HEK293 (cell line): ENCODE measurements at regions not wholly inside any gene's neighbourhood (a gene's known extent, or its start where the extent isn't known, plus 50 kb on each side); places are given as distances from the start of the nearest gene placed in this dataset.

ENCODE experiments used
- CTCF ChIA-PET: fragments of 350-600 bp; formaldehyde crosslinking; extraction: SDS; loops from one replicate; lab custom pipeline; 2021; ENCODE audit warnings: antibody characterized with exemption; lab: Yijun Ruan, JAX
- POLR2A ChIA-PET: fragments of 300-600 bp; formaldehyde crosslinking; extraction: SDS; loops from one replicate; lab custom pipeline; 2020; ENCODE audit warnings: antibody characterized with exemption, inconsistent platforms; lab: Yijun Ruan, JAX
- H3K27ac ChIP-seq: fragments of 200-500 bp; sonication (Bioruptor generic); 2 replicates; pipeline ENCODE4 v1.5.1; 2014; ENCODE audit warnings: low read depth, low read length, control low read depth, inconsistent platforms; ENCODE audit errors: extremely low read depth
- H3K36me3 ChIP-seq, 2 experiments: fragments of 200-500 bp in 1 of 2; sonication (Bioruptor generic) in 1 of 2; 1 replicate in 1 of 2; 2 replicates in 1 of 2; pipeline ENCODE4 v1.5.1; 2014 to 2017; ENCODE audit warnings: inconsistent platforms in 2 of 2, low read length in 2 of 2; ENCODE audit not compliant: control insufficient read depth in 2 of 2, insufficient read depth in 1 of 2
- H3K4me1 ChIP-seq: fragments of 200-500 bp; sonication (Bioruptor generic); 2 replicates; pipeline ENCODE4 v1.5.1; 2014; ENCODE audit warnings: mild to moderate bottlenecking, low read length, inconsistent platforms; ENCODE audit not compliant: control insufficient read depth, insufficient read depth
- H3K4me3 ChIP-seq: 2 replicates; pipeline ENCODE4 v1.5.1; 2011; ENCODE audit warnings: low read depth, mild to moderate bottlenecking, control low read depth, low read length, moderate library complexity
- H3K9me3 ChIP-seq: fragments of 200-500 bp; sonication (Bioruptor generic); 2 replicates; pipeline ENCODE4 v1.5.1; 2014; ENCODE audit warnings: low read depth, low read length, inconsistent platforms; ENCODE audit not compliant: control insufficient read depth, insufficient read depth
- OSR2 ChIP-seq: fragments of 450-650 bp; formaldehyde crosslinking; IDR thresholded peaks from 2 replicates; pipeline ENCODE4 v1.5.1; 2016; ENCODE audit warnings: missing biosample characterization, missing genetic modification characterization
- RBAK ChIP-seq: fragments of 450-650 bp; formaldehyde crosslinking; IDR thresholded peaks from 2 replicates; pipeline ENCODE4 v1.5.1; 2016; ENCODE audit warnings: missing biosample characterization, missing genetic modification characterization
- SCRT2 ChIP-seq: fragments of 450-650 bp; formaldehyde crosslinking; IDR thresholded peaks from 2 replicates; pipeline ENCODE4 v1.5.1; 2016; ENCODE audit warnings: missing biosample characterization, missing genetic modification characterization
- SETDB1 ChIP-seq: IDR thresholded peaks from one replicate; pipeline ENCODE4 v1.6.1; 2017; ENCODE audit warnings: mild to moderate bottlenecking, low read length, moderate library complexity, mixed read lengths; ENCODE audit not compliant: insufficient read length
- YY2 ChIP-seq: fragments of 450-650 bp; formaldehyde crosslinking; IDR thresholded peaks from 2 replicates; pipeline ENCODE4 v1.5.1; 2016; ENCODE audit warnings: missing biosample characterization, missing genetic modification characterization
- ZBTB7A ChIP-seq: fragments of 450-650 bp; formaldehyde crosslinking; IDR thresholded peaks from 2 replicates; pipeline ENCODE4 v1.5.1; 2016; ENCODE audit warnings: low read depth, missing biosample characterization, missing genetic modification characterization
- ZEB2 ChIP-seq: fragments of 450-650 bp; formaldehyde crosslinking; IDR thresholded peaks from 2 replicates; pipeline ENCODE4 v1.5.1; 2016; ENCODE audit warnings: missing biosample characterization, missing genetic modification characterization
- ZFP3 ChIP-seq: fragments of 450-650 bp; formaldehyde crosslinking; IDR thresholded peaks from 2 replicates; pipeline ENCODE4 v1.5.1; 2016; ENCODE audit warnings: low read depth, missing biosample characterization, missing genetic modification characterization
- ZNF133 ChIP-seq: fragments of 450-650 bp; formaldehyde crosslinking; IDR thresholded peaks from 2 replicates; pipeline ENCODE4 v1.5.1; 2016; ENCODE audit warnings: missing biosample characterization, missing genetic modification characterization
- ZNF138 ChIP-seq: fragments of 450-650 bp; formaldehyde crosslinking; IDR thresholded peaks from 2 replicates; pipeline ENCODE4 v1.5.1; 2016; ENCODE audit warnings: missing biosample characterization, missing genetic modification characterization, borderline replicate concordance
- ZNF18 ChIP-seq: fragments of 450-650 bp; formaldehyde crosslinking; IDR thresholded peaks from 2 replicates; pipeline ENCODE4 v1.5.1; 2016; ENCODE audit warnings: missing biosample characterization, missing genetic modification characterization
- ZNF23 ChIP-seq: fragments of 450-650 bp; formaldehyde crosslinking; IDR thresholded peaks from 2 replicates; pipeline ENCODE4 v1.5.1; 2016; ENCODE audit warnings: missing biosample characterization, missing genetic modification characterization, borderline replicate concordance
- ZNF530 ChIP-seq: fragments of 450-650 bp; formaldehyde crosslinking; IDR thresholded peaks from 2 replicates; pipeline ENCODE4 v1.5.1; 2016; ENCODE audit warnings: low read depth, missing biosample characterization, missing genetic modification characterization
- ZNF549 ChIP-seq: fragments of 450-650 bp; IDR thresholded peaks from 2 replicates; pipeline ENCODE4 v1.5.1; 2018; ENCODE audit warnings: missing biosample characterization, missing genetic modification characterization, mild to moderate bottlenecking, inconsistent platforms, moderate library complexity
- ZNF560 ChIP-seq: fragments of 450-650 bp; formaldehyde crosslinking; IDR thresholded peaks from 2 replicates; pipeline ENCODE4 v1.5.1; 2017; ENCODE audit warnings: missing biosample characterization, missing genetic modification characterization, borderline replicate concordance
- ZNF645 ChIP-seq: fragments of 450-650 bp; formaldehyde crosslinking; IDR thresholded peaks from 2 replicates; pipeline ENCODE4; 2016; ENCODE audit warnings: missing biosample characterization, missing genetic modification characterization
- ZNF701 ChIP-seq: fragments of 450-650 bp; formaldehyde crosslinking; IDR thresholded peaks from 2 replicates; pipeline ENCODE4 v1.5.1; 2016; ENCODE audit warnings: missing biosample characterization, missing genetic modification characterization
- ZNF776 ChIP-seq: fragments of 450-650 bp; formaldehyde crosslinking; IDR thresholded peaks from 2 replicates; pipeline ENCODE4 v1.5.0; 2017; ENCODE audit warnings: missing biosample characterization, missing genetic modification characterization, borderline replicate concordance
- ZNF830 ChIP-seq: fragments of 450-650 bp; IDR thresholded peaks from 2 replicates; pipeline ENCODE4 v1.5.0; 2018; ENCODE audit warnings: missing biosample characterization, missing genetic modification characterization, low read depth, mild to moderate bottlenecking, moderate library complexity
- TF ChIP-seq, protein P1 (sequence below): fragments of 450-650 bp; formaldehyde crosslinking; IDR thresholded peaks from 2 replicates; pipeline ENCODE4 v1.5.1; 2016; ENCODE audit warnings: missing biosample characterization, missing genetic modification characterization
- TF ChIP-seq, protein P2 (sequence below): fragments of 450-650 bp; formaldehyde crosslinking; conservative IDR thresholded peaks from 2 replicates; pipeline ENCODE4 v1.5.1; 2016; ENCODE audit warnings: low read depth, missing biosample characterization, missing genetic modification characterization
- TF ChIP-seq, protein P3 (sequence below): fragments of 450-650 bp; IDR thresholded peaks from 2 replicates; pipeline ENCODE4 v1.5.1; 2018; ENCODE audit warnings: missing biosample characterization, missing genetic modification characterization
- TF ChIP-seq, protein P4 (sequence below): fragments of 450-650 bp; formaldehyde crosslinking; IDR thresholded peaks from 2 replicates; pipeline ENCODE4 v1.5.1; 2017; ENCODE audit warnings: missing biosample characterization, mild to moderate bottlenecking, missing genetic modification characterization, moderate library complexity
- TF ChIP-seq, protein P5 (sequence below): fragments of 450-650 bp; formaldehyde crosslinking; IDR thresholded peaks from 2 replicates; pipeline ENCODE4 v1.5.1; 2016; ENCODE audit warnings: missing biosample characterization, missing genetic modification characterization

DNA sequence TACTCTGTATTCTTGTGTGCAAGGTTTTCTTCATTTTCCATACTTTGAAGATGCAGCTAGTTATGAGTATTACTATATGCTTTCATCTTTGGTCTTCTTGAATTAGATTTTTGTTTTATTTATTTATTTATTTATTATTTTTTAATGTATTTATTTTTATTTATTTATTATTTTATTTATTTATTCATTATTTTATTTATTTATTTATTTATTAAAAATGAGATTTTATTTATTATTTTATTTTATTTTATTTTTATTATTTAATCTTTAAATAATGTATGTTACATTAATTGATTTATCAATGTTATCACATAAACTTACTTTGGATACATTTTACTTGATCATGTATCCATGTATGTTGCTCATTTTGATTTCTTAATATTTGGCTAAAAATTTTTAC lies 132.3 kb upstream of the GALNT13 start:
- no peak overlapping the region for H3K27ac ChIP-seq
- no peaks in the 10 kb centered on the region for H3K9me3 ChIP-seq
- H3K4me1 ChIP-seq: no peaks in the 10 kb centered on the region
- ChIA-PET CTCF (no interaction called here), POLR2A (no interaction called here)
- TF ChIP-seq, protein P1, sequence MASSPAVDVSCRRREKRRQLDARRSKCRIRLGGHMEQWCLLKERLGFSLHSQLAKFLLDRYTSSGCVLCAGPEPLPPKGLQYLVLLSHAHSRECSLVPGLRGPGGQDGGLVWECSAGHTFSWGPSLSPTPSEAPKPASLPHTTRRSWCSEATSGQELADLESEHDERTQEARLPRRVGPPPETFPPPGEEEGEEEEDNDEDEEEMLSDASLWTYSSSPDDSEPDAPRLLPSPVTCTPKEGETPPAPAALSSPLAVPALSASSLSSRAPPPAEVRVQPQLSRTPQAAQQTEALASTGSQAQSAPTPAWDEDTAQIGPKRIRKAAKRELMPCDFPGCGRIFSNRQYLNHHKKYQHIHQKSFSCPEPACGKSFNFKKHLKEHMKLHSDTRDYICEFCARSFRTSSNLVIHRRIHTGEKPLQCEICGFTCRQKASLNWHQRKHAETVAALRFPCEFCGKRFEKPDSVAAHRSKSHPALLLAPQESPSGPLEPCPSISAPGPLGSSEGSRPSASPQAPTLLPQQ: no peak
- TF ChIP-seq ZNF549: no peak
- no peak for TF ChIP-seq ZBTB7A
- no peak for TF ChIP-seq ZNF138
- no peak for TF ChIP-seq ZNF776
- no peak for TF ChIP-seq ZNF701 (tag by site-specific recombination)
- TF ChIP-seq ZNF560: no peak
- TF ChIP-seq, protein P2, sequence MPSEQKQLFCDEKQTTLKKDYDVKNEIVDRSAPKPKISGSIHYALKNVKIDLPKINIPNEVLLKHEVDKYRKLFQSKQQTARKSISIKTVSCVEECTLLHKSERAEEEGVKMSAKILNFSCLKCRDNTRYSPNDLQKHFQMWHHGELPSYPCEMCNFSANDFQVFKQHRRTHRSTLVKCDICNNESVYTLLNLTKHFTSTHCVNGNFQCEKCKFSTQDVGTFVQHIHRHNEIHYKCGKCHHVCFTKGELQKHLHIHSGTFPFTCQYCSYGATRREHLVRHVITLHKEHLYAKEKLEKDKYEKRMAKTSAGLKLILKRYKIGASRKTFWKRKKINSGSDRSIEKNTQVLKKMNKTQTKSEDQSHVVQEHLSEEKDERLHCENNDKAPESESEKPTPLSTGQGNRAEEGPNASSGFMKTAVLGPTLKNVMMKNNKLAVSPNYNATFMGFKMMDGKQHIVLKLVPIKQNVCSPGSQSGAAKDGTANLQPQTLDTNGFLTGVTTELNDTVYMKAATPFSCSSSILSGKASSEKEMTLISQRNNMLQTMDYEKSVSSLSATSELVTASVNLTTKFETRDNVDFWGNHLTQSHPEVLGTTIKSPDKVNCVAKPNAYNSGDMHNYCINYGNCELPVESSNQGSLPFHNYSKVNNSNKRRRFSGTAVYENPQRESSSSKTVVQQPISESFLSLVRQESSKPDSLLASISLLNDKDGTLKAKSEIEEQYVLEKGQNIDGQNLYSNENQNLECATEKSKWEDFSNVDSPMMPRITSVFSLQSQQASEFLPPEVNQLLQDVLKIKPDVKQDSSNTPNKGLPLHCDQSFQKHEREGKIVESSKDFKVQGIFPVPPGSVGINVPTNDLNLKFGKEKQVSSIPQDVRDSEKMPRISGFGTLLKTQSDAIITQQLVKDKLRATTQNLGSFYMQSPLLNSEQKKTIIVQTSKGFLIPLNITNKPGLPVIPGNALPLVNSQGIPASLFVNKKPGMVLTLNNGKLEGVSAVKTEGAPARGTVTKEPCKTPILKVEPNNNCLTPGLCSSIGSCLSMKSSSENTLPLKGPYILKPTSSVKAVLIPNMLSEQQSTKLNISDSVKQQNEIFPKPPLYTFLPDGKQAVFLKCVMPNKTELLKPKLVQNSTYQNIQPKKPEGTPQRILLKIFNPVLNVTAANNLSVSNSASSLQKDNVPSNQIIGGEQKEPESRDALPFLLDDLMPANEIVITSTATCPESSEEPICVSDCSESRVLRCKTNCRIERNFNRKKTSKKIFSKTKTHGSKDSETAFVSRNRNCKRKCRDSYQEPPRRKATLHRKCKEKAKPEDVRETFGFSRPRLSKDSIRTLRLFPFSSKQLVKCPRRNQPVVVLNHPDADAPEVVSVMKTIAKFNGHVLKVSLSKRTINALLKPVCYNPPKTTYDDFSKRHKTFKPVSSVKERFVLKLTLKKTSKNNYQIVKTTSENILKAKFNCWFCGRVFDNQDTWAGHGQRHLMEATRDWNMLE (tag by site-specific recombination): no peak
- no peak for TF ChIP-seq SETDB1
- no peak for TF ChIP-seq ZNF830
- no peak for TF ChIP-seq ZNF133 (tag by site-specific recombination)
- no peak for TF ChIP-seq ZFP3
- no peak for TF ChIP-seq ZEB2 (tag by site-specific recombination)
- H3K36me3 ChIP-seq: no peaks in the 10 kb centered on the region
- H3K4me3 ChIP-seq: no peak overlapping the region

DNA sequence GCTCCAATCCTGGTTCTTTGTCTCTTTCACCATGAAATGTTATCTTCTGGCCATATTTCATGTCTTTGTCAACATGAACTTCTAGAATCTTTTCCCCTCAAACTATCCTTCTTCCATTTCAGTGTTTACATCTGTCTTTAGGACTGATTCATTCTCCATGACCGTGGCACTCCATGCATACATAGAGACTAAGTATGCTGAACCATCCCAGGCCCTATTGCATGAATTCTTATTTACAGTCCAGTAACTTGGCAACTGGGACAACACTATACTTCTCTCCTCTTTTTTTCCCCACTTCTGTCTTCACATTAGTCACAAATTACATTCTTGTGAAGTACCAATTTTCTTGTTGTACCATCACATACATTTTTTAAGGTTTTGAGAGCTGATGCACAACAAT lies 109.8 kb upstream of the GALNT13 start:
- Histone ChIP-seq H3K4me3 (no peak overlapping the region), H3K4me1 (no peaks in the 10 kb centered on the region), H3K36me3 (no peaks in the 10 kb centered on the region), H3K27ac (no peak overlapping the region), H3K9me3 (no peaks in the 10 kb centered on the region)
- ChIA-PET POLR2A (no interaction called here), CTCF (no interaction called here)
- no peak for TF ChIP-seq ZNF549
- no peak for TF ChIP-seq OSR2
- TF ChIP-seq YY2 (tag by site-specific recombination): no peak
- TF ChIP-seq, protein P3, sequence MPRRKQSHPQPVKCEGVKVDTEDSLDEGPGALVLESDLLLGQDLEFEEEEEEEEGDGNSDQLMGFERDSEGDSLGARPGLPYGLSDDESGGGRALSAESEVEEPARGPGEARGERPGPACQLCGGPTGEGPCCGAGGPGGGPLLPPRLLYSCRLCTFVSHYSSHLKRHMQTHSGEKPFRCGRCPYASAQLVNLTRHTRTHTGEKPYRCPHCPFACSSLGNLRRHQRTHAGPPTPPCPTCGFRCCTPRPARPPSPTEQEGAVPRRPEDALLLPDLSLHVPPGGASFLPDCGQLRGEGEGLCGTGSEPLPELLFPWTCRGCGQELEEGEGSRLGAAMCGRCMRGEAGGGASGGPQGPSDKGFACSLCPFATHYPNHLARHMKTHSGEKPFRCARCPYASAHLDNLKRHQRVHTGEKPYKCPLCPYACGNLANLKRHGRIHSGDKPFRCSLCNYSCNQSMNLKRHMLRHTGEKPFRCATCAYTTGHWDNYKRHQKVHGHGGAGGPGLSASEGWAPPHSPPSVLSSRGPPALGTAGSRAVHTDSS (tag by site-specific recombination): no peak
- no peak for TF ChIP-seq ZNF530 (tag by site-specific recombination)
- TF ChIP-seq, protein P4, sequence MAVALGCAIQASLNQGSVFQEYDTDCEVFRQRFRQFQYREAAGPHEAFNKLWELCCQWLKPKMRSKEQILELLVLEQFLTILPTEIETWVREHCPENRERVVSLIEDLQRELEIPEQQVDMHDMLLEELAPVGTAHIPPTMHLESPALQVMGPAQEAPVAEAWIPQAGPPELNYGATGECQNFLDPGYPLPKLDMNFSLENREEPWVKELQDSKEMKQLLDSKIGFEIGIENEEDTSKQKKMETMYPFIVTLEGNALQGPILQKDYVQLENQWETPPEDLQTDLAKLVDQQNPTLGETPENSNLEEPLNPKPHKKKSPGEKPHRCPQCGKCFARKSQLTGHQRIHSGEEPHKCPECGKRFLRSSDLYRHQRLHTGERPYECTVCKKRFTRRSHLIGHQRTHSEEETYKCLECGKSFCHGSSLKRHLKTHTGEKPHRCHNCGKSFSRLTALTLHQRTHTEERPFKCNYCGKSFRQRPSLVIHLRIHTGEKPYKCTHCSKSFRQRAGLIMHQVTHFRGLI (tag by site-specific recombination): no peak
- TF ChIP-seq ZNF645 (tag by site-specific recombination): no peak
- TF ChIP-seq, protein P5, sequence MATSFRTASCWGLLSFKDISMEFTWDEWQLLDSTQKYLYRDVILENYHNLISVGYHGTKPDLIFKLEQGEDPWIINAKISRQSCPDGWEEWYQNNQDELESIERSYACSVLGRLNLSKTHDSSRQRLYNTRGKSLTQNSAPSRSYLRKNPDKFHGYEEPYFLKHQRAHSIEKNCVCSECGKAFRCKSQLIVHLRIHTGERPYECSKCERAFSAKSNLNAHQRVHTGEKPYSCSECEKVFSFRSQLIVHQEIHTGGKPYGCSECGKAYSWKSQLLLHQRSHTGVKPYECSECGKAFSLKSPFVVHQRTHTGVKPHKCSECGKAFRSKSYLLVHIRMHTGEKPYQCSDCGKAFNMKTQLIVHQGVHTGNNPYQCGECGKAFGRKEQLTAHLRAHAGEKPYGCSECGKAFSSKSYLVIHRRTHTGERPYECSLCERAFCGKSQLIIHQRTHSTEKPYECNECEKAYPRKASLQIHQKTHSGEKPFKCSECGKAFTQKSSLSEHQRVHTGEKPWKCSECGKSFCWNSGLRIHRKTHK (tag by site-specific recombination): no peak
- TF ChIP-seq ZNF23: no peak
- TF ChIP-seq SCRT2 (tag by site-specific recombination): no peak
- TF ChIP-seq RBAK (tag by site-specific recombination): no peak
- TF ChIP-seq ZNF18 (tag by site-specific recombination): no peak
